ENCODE measurements at regions not wholly inside any gene's neighbourhood (a gene's known extent, or its start where the extent isn't known, plus 50 kb on each side); places are given as distances from the start of the nearest gene placed in this dataset.

DNA sequence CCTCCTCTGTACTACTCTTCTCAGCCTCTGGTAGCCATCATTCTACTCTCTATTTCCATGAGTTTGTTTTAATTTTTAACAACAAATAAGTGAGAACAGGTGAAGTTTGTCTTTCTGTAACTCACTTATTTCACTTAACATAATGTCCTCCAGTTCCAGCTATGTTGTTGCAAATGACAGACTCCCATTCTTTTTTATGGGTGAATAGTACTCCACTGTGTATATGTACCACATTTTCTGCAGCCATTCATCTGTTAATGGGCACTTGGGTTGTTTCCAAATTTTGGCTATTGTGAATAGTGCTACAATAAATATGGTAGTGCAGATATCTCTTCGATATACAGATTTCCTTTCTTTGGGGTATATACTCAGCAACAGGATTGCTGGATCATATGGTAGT is 73.7 kb upstream of the TNFRSF21 start:
- TF ChIP-seq, protein P1, sequence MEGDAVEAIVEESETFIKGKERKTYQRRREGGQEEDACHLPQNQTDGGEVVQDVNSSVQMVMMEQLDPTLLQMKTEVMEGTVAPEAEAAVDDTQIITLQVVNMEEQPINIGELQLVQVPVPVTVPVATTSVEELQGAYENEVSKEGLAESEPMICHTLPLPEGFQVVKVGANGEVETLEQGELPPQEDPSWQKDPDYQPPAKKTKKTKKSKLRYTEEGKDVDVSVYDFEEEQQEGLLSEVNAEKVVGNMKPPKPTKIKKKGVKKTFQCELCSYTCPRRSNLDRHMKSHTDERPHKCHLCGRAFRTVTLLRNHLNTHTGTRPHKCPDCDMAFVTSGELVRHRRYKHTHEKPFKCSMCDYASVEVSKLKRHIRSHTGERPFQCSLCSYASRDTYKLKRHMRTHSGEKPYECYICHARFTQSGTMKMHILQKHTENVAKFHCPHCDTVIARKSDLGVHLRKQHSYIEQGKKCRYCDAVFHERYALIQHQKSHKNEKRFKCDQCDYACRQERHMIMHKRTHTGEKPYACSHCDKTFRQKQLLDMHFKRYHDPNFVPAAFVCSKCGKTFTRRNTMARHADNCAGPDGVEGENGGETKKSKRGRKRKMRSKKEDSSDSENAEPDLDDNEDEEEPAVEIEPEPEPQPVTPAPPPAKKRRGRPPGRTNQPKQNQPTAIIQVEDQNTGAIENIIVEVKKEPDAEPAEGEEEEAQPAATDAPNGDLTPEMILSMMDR (IDR thresholded peaks at IDR 0.05): no peak
- TF ChIP-seq POLR2AphosphoS5 (IDR thresholded peaks at IDR 0.05): no peak

Measured in transverse colon (tissue), 4 donors.